Heart right ventricle (tissue), 16 donors: ENCODE measurements at regions not wholly inside any gene's neighbourhood (a gene's known extent, or its start where the extent isn't known, plus 50 kb on each side); places are given as distances from the start of the nearest gene placed in this dataset.

Experiments
- ATAC-seq, 8 donors: fragments of 200-7000 bp; cut with Tn5 transposase; one replicate each; pipeline ENCODE4 v1.9.1; 2020; ENCODE audit warnings: mild to moderate bottlenecking in 8 of 8, moderate library complexity in 8 of 8, moderate number of reproducible peaks in 1 of 8
- DNase-seq, 2 donors: peaks; one replicate each; pipeline ENCODE4 v3.0.0-alpha.2; 2020
- H3K27ac ChIP-seq, 10 donors: fragments of 200-600 bp; sonication (generic) in 2 of 10; one replicate each; pipeline versions ENCODE4 v1.5.0 to v1.8.0; 2020 to 2022; ENCODE audit warnings: mild to moderate bottlenecking in 3 of 10
- H3K27me3 ChIP-seq, 7 donors: fragments of 200-600 bp; one replicate each; pipeline ENCODE4 v1.8.0; 2021 to 2022; ENCODE audit warnings: mild to moderate bottlenecking in 2 of 7
- H3K36me3 ChIP-seq, 9 donors: fragments of 200-600 bp; sonication (generic) in 1 of 9; one replicate each; pipeline versions ENCODE4 v1.5.0 to v1.8.0; 2020 to 2022; ENCODE audit warnings: mild to moderate bottlenecking in 2 of 9
- H3K4me1 ChIP-seq, 9 donors: fragments of 200-600 bp; sonication (generic) in 1 of 9; one replicate each; pipeline versions ENCODE4 v1.5.0 to v1.8.0; 2020 to 2022; ENCODE audit warnings: mild to moderate bottlenecking in 4 of 9
- H3K4me3 ChIP-seq, 10 donors: fragments of 200-600 bp; sonication (generic) in 2 of 10; one replicate each; pipeline versions ENCODE4 v1.5.0 to v1.8.0; 2020 to 2022; ENCODE audit warnings: mild to moderate bottlenecking in 7 of 10, moderate library complexity in 2 of 10
- H3K9me3 ChIP-seq, 11 donors: fragments of 200-600 bp in 10 of 11; sonication (generic) in 2 of 11; one replicate each; pipeline versions ENCODE4 v1.5.0 to v1.8.0; 2013 to 2022; ENCODE audit warnings: mild to moderate bottlenecking in 2 of 11, control low read depth in 1 of 11, moderate library complexity in 1 of 11
- CTCF ChIP-seq, 9 donors: fragments of 200-600 bp; sonication (generic) in 2 of 9; IDR thresholded peaks; one replicate each; pipeline versions ENCODE4 v1.5.0 to v1.8.0; 2021 to 2022; ENCODE audit warnings: antibody characterized with exemption in 9 of 9, mild to moderate bottlenecking in 5 of 9, moderate library complexity in 1 of 9
- WGBS, 2 donors: extraction: QIAGEN DNeasy Blood & Tissue Kit; methylation state at CpG; one replicate each; pipeline ENCODE4 v1.1.7; 2013; ENCODE audit warnings: inconsistent platforms in 1 of 2; 5-methylcytosine and 5-hydroxymethylcytosine counted together
- intact Hi-C, 10 donors: fragments of 100-400 bp; cut with DNase I; formaldehyde crosslinking; loops; one replicate each; pipeline versions ENCODE4 v1.11.1 to v1.14.2; 2022
- donor health status: Arrhythmogenic right ventricular cardiomyopathy.
- donor health status: ischemic (EF 13 %, LVEDD 7.1; RV severe dilation, severe dysfunction).
- donor health status: healthy with polysubstance abuse.
- donor health status: DM: no; HTN: yes; CAD: no.
- donor health status: DM: no; HTN: no; CAD: no.
- donor health status: ischemic (EF 25% LVEDD 6.9; RV normal size, moderate dysfunction).
- donor health status: ischemic (EF 25% LVEDD 5.7; RV mildly dilated, moderate dysfunction).
- donor health status: healthy.
- donor health status: DM: yes; HTN: yes; CAD: no.
- donor health status: Ischemic cardiomyopathy.
- donor health status: ischemic (EF 35%, LVEDD 5.7; RV mildly dilated, moderate dysfunction).
- donor health status: nonischemic (EF 11% LVEDD 7.7; RV severe dilation, severe dysfunction).
- donor health status: DM: yes; HTN: yes; CAD: no.
- donor health status: PGD.
- donor health status: ischemic (EF 29% LVEDD 5.4; RV normal size, mild dysfunction).
- donor health status: nonischemic (EF 23%, LVEDD 6.1; RV moderate dilation, normal function).

- 67 to 68% methylated on average over 1 of the region's 1 CpG for WGBS, 2 donors
Observed at GRCh38 chr18:39751161-39751560, 2185.6 kb upstream of the CELF4 start.

GRCh38 chr18:39749154-39749553 lies 2183.6 kb upstream of the CELF4 start:
- whole genome bisulfite sequencing, 2 donors = 94 to 95% methylated on average over 2 of the region's 2 CpGs
- Histone ChIP-seq H3K36me3 (no peaks in the 10 kb centered on the region), H3K4me3 (no peak overlapping the region), H3K27me3 (no peaks in the 10 kb centered on the region), H3K9me3 (peaks cover 0 to 7% (median 0%) of the 10 kb centered on the region in 11 donors), H3K4me1 (no peaks in the 10 kb centered on the region), H3K27ac (no peak overlapping the region)
- no peak for ATAC-seq
- no peak for TF ChIP-seq CTCF (IDR thresholded peaks at IDR 0.05)
- intact Hi-C loops = no loop called here
- DNase-seq = no peak

More at GRCh38 chr18:39751161-39751560, 2185.6 kb upstream of the CELF4 start:
- intact Hi-C loops = no loop called here
- no peaks in the 10 kb centered on the region for H3K36me3 ChIP-seq
- TF ChIP-seq CTCF (IDR thresholded peaks at IDR 0.05) = no peak
- no peak overlapping the region for H3K27ac ChIP-seq
- no peaks in the 10 kb centered on the region for H3K27me3 ChIP-seq
- DNase-seq (no peak), ATAC-seq (no peak)
- peaks cover 0 to 10% (median 0%) of the 10 kb centered on the region in 11 donors for H3K9me3 ChIP-seq
- H3K4me3 ChIP-seq = no peak overlapping the region
- no peaks in the 10 kb centered on the region for H3K4me1 ChIP-seq

- intact Hi-C loops = no loop called here
- H3K27me3 ChIP-seq = no peaks in the 10 kb centered on the region
- 77 to 83% methylated on average over 2 of the region's 2 CpGs for WGBS, 2 donors
- no peak for TF ChIP-seq CTCF (IDR thresholded peaks at IDR 0.05)
- DNase-seq = no peak
- peaks cover 0 to 7% (median 0%) of the 10 kb centered on the region in 11 donors for H3K9me3 ChIP-seq
- ATAC-seq = no peak
- no peak overlapping the region for H3K27ac ChIP-seq
- H3K4me3 ChIP-seq = no peak overlapping the region
- H3K4me1 ChIP-seq = no peaks in the 10 kb centered on the region
- no peaks in the 10 kb centered on the region for H3K36me3 ChIP-seq
Observed at GRCh38 chr18:39748727-39749126, 2183.1 kb upstream of the CELF4 start.

GRCh38 chr18:39746201-39746600 lies 2180.6 kb upstream of the CELF4 start:
- TF ChIP-seq CTCF (IDR thresholded peaks at IDR 0.05) = no peak
- Histone ChIP-seq H3K36me3 (no peaks in the 10 kb centered on the region), H3K9me3 (peaks cover 0 to 7% (median 0%) of the 10 kb centered on the region in 11 donors), H3K4me3 (no peak overlapping the region), H3K4me1 (no peaks in the 10 kb centered on the region), H3K27ac (no peak overlapping the region), H3K27me3 (no peaks in the 10 kb centered on the region)
- ATAC-seq (no peak), DNase-seq (no peak)
- intact Hi-C loops = no loop called here
- 72 to 73% methylated on average over 4 of the region's 4 CpGs for whole genome bisulfite sequencing, 2 donors

- H3K4me1 ChIP-seq = no peaks in the 10 kb centered on the region
- intact Hi-C loops = no loop called here
- H3K4me3 ChIP-seq = no peak overlapping the region
- no peaks in the 10 kb centered on the region for H3K36me3 ChIP-seq
- no peaks in the 10 kb centered on the region for H3K9me3 ChIP-seq
- no peaks in the 10 kb centered on the region for H3K27me3 ChIP-seq
- ATAC-seq (no peak), DNase-seq (no peak)
- no peak overlapping the region for H3K27ac ChIP-seq
- no peak for TF ChIP-seq CTCF (IDR thresholded peaks at IDR 0.05)
Observed at GRCh38 chr18:39743463-39743862, 2177.9 kb upstream of the CELF4 start.
